ENCODE measurements at regions not wholly inside any gene's neighbourhood (a gene's known extent, or its start where the extent isn't known, plus 50 kb on each side); places are given as distances from the start of the nearest gene placed in this dataset.
"Not testable (repeated sequence)": the region's sequence is repeated elsewhere in the genome, so short reads cannot be mapped to it uniquely, and the experiment has no call there.

DNA sequence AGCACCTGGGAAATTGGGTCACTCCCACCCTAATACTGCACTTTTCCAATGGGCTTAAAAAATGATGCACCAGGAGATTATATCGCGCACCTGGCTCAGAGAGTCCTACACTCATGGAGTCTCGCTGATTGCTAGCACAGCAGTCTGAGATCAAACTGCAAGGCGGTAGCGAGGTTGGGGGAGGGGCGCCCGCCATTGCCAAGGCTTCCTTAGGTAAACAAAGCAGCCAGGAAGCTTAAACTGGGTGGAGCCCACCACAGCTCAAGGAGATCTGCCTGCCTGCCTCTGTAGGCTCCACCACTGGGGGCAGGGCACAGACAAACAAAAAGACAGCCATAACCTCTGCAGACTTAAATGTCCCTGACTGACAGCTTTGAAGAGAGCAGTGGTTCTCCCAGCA lies 497.1 kb downstream of the MAGEE1 start:
- TF ChIP-seq, protein P1, sequence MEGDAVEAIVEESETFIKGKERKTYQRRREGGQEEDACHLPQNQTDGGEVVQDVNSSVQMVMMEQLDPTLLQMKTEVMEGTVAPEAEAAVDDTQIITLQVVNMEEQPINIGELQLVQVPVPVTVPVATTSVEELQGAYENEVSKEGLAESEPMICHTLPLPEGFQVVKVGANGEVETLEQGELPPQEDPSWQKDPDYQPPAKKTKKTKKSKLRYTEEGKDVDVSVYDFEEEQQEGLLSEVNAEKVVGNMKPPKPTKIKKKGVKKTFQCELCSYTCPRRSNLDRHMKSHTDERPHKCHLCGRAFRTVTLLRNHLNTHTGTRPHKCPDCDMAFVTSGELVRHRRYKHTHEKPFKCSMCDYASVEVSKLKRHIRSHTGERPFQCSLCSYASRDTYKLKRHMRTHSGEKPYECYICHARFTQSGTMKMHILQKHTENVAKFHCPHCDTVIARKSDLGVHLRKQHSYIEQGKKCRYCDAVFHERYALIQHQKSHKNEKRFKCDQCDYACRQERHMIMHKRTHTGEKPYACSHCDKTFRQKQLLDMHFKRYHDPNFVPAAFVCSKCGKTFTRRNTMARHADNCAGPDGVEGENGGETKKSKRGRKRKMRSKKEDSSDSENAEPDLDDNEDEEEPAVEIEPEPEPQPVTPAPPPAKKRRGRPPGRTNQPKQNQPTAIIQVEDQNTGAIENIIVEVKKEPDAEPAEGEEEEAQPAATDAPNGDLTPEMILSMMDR (IDR thresholded peaks at IDR 0.05) = not testable (repeated sequence)
- TF ChIP-seq EZH2 (IDR thresholded peaks at IDR 0.05) = not testable (repeated sequence)
